GM23338 (cell line): ENCODE measurements at regions not wholly inside any gene's neighbourhood (a gene's known extent, or its start where the extent isn't known, plus 50 kb on each side); places are given as distances from the start of the nearest gene placed in this dataset.

Experiments used
- ATAC-seq: fragments of 200-7000 bp; cut with Tn5 transposase; 3 replicates; pipeline ENCODE4 v1.9.1; 2020
- DNase-seq: peaks from one replicate; pipeline ENCODE4 v3.0.0-alpha.2; 2015; ENCODE audit warnings: low spot score
- H2AFZ ChIP-seq: fragments of 200-600 bp; sonication (generic); 2 replicates; pipeline ENCODE4 v1.8.0; 2016; ENCODE audit warnings: antibody characterized with exemption, mild to moderate bottlenecking, moderate library complexity
- H3F3A ChIP-seq: fragments of 200-600 bp; sonication (generic); replicated peaks from 2 replicates; pipeline ENCODE4 v1.8.0; 2017; ENCODE audit warnings: antibody characterized with exemption, mixed run types, low read depth
- H3K27ac ChIP-seq: fragments of 200-600 bp; sonication (generic); 2 replicates; pipeline ENCODE4 v1.6.1; 2016; ENCODE audit warnings: low read depth
- H3K27me3 ChIP-seq: fragments of 200-600 bp; sonication (generic); 2 replicates; pipeline ENCODE4 v1.8.0; 2016; ENCODE audit warnings: mild to moderate bottlenecking, mixed run types, moderate library complexity; ENCODE audit not compliant: insufficient read depth
- H3K36me3 ChIP-seq: fragments of 200-600 bp; sonication (generic); 2 replicates; pipeline ENCODE4 v1.8.0; 2016; ENCODE audit warnings: mild to moderate bottlenecking; ENCODE audit not compliant: insufficient read depth
- H3K4me1 ChIP-seq: fragments of 200-600 bp; sonication (generic); 2 replicates; pipeline ENCODE4 v1.8.0; 2016; ENCODE audit warnings: mild to moderate bottlenecking, moderate library complexity; ENCODE audit not compliant: insufficient read depth
- H3K4me2 ChIP-seq: fragments of 200-600 bp; sonication (generic); 2 replicates; pipeline ENCODE4 v1.7.1; 2017; ENCODE audit warnings: mixed run types
- H3K4me3 ChIP-seq: fragments of 200-600 bp; sonication (generic); 2 replicates; pipeline ENCODE4 v1.6.1; 2016; ENCODE audit warnings: mixed run types
- H3K79me2 ChIP-seq: fragments of 200-600 bp; sonication (generic); replicated peaks from 2 replicates; pipeline ENCODE4 v1.8.0; 2017; ENCODE audit warnings: mild to moderate bottlenecking; ENCODE audit not compliant: insufficient read depth
- H3K9me2 ChIP-seq: fragments of 200-600 bp; sonication (generic); 2 replicates; pipeline ENCODE4 v1.8.0; 2017; ENCODE audit not compliant: insufficient read depth
- H4K20me1 ChIP-seq: fragments of 200-600 bp; sonication (generic); replicated peaks from 2 replicates; pipeline ENCODE4 v1.8.0; 2017; ENCODE audit warnings: mild to moderate bottlenecking; ENCODE audit not compliant: insufficient read depth
- H3K27ac Mint-ChIP-seq: 2 replicates; pipeline ENCODE4 v1.8.0; 2020; ENCODE audit warnings: inconsistent platforms, mild to moderate bottlenecking, moderate library complexity, mixed read lengths
- H3K27me3 Mint-ChIP-seq: 3 replicates; pipeline ENCODE4 v1.8.0; 2022; ENCODE audit warnings: low read depth, mild to moderate bottlenecking, moderate library complexity, mixed read lengths, inconsistent platforms; ENCODE audit not compliant: insufficient read depth, poor library complexity
- H3K36me3 Mint-ChIP-seq: 3 replicates; pipeline ENCODE4 v1.8.0; 2021; ENCODE audit warnings: low read depth, mild to moderate bottlenecking, inconsistent platforms, moderate library complexity, mixed read lengths
- H3K4me1 Mint-ChIP-seq: 3 replicates; pipeline ENCODE4 v1.8.0; 2020; ENCODE audit warnings: mild to moderate bottlenecking, inconsistent platforms, mixed read lengths
- H3K4me3 Mint-ChIP-seq: 3 replicates; pipeline ENCODE4 v1.8.0; 2021; ENCODE audit warnings: moderate library complexity, mild to moderate bottlenecking, inconsistent platforms, mixed read lengths
- H3K9me3 Mint-ChIP-seq: 3 replicates; pipeline ENCODE4 v1.8.0; 2020; ENCODE audit warnings: moderate library complexity, mild to moderate bottlenecking, inconsistent platforms, mixed read lengths
- CREB1 ChIP-seq: fragments of 250-450 bp; sonication (Bioruptor Pico); IDR thresholded peaks from 2 replicates; pipeline ENCODE4 v1.5.0; 2020; ENCODE audit warnings: low read depth, mild to moderate bottlenecking, moderate library complexity
- EZH2phosphoT487 ChIP-seq: fragments of 200-600 bp; sonication (generic); IDR thresholded peaks from one replicate; pipeline ENCODE4 v1.8.1; 2018; ENCODE audit warnings: antibody characterized with exemption; ENCODE audit not compliant: unreplicated experiment
- JUNB ChIP-seq: IDR thresholded peaks from one replicate; pipeline ENCODE4 v1.6.1; 2016; ENCODE audit warnings: antibody characterized with exemption; ENCODE audit not compliant: unreplicated experiment
- POLR2AphosphoS5 ChIP-seq: IDR thresholded peaks from 2 replicates; pipeline ENCODE4 v1.6.1; 2016; ENCODE audit warnings: antibody characterized with exemption, low read depth
- STAT1 ChIP-seq: IDR thresholded peaks from one replicate; pipeline ENCODE4 v1.6.1; 2016; ENCODE audit warnings: antibody characterized with exemption; ENCODE audit not compliant: unreplicated experiment
- ZNF114 ChIP-seq: fragments of 250-450 bp; sonication (Bioruptor Pico); IDR thresholded peaks from 2 replicates; pipeline ENCODE4 v1.5.0; 2020; ENCODE audit warnings: mild to moderate bottlenecking, moderate library complexity
- ZNF331 ChIP-seq: fragments of 250-450 bp; sonication (Bioruptor Pico); IDR thresholded peaks from 2 replicates; pipeline ENCODE4 v1.5.0; 2020; ENCODE audit warnings: low read depth, mild to moderate bottlenecking, moderate library complexity
- ZNF462 ChIP-seq: fragments of 250-450 bp; sonication (Bioruptor Pico); IDR thresholded peaks from 2 replicates; pipeline ENCODE4 v1.5.0; 2020; ENCODE audit warnings: mild to moderate bottlenecking, moderate library complexity
- TF ChIP-seq, protein P1 (sequence below): IDR thresholded peaks from 2 replicates; pipeline ENCODE4 v1.6.1; 2016; ENCODE audit warnings: antibody characterized with exemption
- TF ChIP-seq, protein P2 (sequence below), 2 experiments: fragments of 200-600 bp in 1 of 2; sonication (generic) in 1 of 2; conservative IDR thresholded peaks; 2 replicates each; pipeline versions ENCODE4 v1.5.1 to v1.6.1; 2016 to 2017; ENCODE audit warnings: antibody characterized with exemption in 2 of 2, low read depth in 2 of 2, mild to moderate bottlenecking in 2 of 2, moderate library complexity in 1 of 2
- TF ChIP-seq, protein P3 (sequence below): IDR thresholded peaks from one replicate; pipeline ENCODE4 v1.6.1; 2018; ENCODE audit warnings: antibody characterized with exemption; ENCODE audit not compliant: unreplicated experiment

GRCh38 chr17:14460516-14461226 lies 159.8 kb downstream of the HS3ST3B1 start:
- H3K9me2 ChIP-seq: peaks cover 4% of the 10 kb centered on the region; the same call in 1 of the 2 replicates
- no peak for ATAC-seq
- no peak overlapping the region for H3K4me3 ChIP-seq
- H3K27ac Mint-ChIP-seq: no peak overlapping the region
- no peak overlapping the region for H3K27ac ChIP-seq
- H2AFZ ChIP-seq: no peak overlapping the region
- H3K9me3 Mint-ChIP-seq: peaks cover 7% of the 10 kb centered on the region
- H3K27me3 ChIP-seq: no peaks in the 10 kb centered on the region
- no peak overlapping the region for H3K4me2 ChIP-seq
- H3K27me3 Mint-ChIP-seq: peaks cover 11% of the 10 kb centered on the region
- 0 out of 2 replicates have a peak, but pooled peaks cover 10% of the 10 kb centered on the region for H3K4me1 ChIP-seq
- peaks cover 3% of the 10 kb centered on the region; the same call in 1 of the 3 replicates for H3K36me3 Mint-ChIP-seq
- TF ChIP-seq JUNB (no peak), ZNF114 (CRISPR knock-in tag) (no peak), EZH2phosphoT487 (no peak), STAT1 (no peak), ZNF462 (no peak), ZNF331 (CRISPR knock-in tag) (no peak), CREB1 (CRISPR knock-in tag) (no peak), POLR2AphosphoS5 (no peak)
- TF ChIP-seq, protein P1, sequence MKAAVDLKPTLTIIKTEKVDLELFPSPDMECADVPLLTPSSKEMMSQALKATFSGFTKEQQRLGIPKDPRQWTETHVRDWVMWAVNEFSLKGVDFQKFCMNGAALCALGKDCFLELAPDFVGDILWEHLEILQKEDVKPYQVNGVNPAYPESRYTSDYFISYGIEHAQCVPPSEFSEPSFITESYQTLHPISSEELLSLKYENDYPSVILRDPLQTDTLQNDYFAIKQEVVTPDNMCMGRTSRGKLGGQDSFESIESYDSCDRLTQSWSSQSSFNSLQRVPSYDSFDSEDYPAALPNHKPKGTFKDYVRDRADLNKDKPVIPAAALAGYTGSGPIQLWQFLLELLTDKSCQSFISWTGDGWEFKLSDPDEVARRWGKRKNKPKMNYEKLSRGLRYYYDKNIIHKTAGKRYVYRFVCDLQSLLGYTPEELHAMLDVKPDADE: no peak
- TF ChIP-seq, protein P2, sequence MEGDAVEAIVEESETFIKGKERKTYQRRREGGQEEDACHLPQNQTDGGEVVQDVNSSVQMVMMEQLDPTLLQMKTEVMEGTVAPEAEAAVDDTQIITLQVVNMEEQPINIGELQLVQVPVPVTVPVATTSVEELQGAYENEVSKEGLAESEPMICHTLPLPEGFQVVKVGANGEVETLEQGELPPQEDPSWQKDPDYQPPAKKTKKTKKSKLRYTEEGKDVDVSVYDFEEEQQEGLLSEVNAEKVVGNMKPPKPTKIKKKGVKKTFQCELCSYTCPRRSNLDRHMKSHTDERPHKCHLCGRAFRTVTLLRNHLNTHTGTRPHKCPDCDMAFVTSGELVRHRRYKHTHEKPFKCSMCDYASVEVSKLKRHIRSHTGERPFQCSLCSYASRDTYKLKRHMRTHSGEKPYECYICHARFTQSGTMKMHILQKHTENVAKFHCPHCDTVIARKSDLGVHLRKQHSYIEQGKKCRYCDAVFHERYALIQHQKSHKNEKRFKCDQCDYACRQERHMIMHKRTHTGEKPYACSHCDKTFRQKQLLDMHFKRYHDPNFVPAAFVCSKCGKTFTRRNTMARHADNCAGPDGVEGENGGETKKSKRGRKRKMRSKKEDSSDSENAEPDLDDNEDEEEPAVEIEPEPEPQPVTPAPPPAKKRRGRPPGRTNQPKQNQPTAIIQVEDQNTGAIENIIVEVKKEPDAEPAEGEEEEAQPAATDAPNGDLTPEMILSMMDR (conservative IDR thresholded peaks at IDR 0.05; ENCODE audit: low read depth in 2 of 2): no peak
- TF ChIP-seq, protein P3, sequence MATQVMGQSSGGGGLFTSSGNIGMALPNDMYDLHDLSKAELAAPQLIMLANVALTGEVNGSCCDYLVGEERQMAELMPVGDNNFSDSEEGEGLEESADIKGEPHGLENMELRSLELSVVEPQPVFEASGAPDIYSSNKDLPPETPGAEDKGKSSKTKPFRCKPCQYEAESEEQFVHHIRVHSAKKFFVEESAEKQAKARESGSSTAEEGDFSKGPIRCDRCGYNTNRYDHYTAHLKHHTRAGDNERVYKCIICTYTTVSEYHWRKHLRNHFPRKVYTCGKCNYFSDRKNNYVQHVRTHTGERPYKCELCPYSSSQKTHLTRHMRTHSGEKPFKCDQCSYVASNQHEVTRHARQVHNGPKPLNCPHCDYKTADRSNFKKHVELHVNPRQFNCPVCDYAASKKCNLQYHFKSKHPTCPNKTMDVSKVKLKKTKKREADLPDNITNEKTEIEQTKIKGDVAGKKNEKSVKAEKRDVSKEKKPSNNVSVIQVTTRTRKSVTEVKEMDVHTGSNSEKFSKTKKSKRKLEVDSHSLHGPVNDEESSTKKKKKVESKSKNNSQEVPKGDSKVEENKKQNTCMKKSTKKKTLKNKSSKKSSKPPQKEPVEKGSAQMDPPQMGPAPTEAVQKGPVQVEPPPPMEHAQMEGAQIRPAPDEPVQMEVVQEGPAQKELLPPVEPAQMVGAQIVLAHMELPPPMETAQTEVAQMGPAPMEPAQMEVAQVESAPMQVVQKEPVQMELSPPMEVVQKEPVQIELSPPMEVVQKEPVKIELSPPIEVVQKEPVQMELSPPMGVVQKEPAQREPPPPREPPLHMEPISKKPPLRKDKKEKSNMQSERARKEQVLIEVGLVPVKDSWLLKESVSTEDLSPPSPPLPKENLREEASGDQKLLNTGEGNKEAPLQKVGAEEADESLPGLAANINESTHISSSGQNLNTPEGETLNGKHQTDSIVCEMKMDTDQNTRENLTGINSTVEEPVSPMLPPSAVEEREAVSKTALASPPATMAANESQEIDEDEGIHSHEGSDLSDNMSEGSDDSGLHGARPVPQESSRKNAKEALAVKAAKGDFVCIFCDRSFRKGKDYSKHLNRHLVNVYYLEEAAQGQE: no peak
- H3K4me3 Mint-ChIP-seq: no peak overlapping the region
- H3K4me1 Mint-ChIP-seq: peaks cover 25% of the 10 kb centered on the region
- no peaks in the 10 kb centered on the region for H4K20me1 ChIP-seq
- no peak for DNase-seq
- H3F3A ChIP-seq: no peaks in the 10 kb centered on the region
- no peaks in the 10 kb centered on the region for H3K36me3 ChIP-seq
- no peaks in the 10 kb centered on the region for H3K79me2 ChIP-seq
